Adrenal gland (tissue), 9 donors: ENCODE measurements at regions not wholly inside any gene's neighbourhood (a gene's known extent, or its start where the extent isn't known, plus 50 kb on each side); places are given as distances from the start of the nearest gene placed in this dataset.

ENCODE experiments used
- DNase-seq, 7 donors: peaks; one replicate each; pipeline ENCODE4 v3.0.0-alpha.2; 2019 to 2020
- H3K27ac ChIP-seq, 5 donors: fragments of 200-600 bp; sonication (generic) in 4 of 5; 1 replicate in 3 of 5; 2 replicates in 2 of 5; pipeline versions ENCODE4 v1.5.1 to v1.8.0; 2016 to 2020; ENCODE audit warnings: mild to moderate bottlenecking in 1 of 5
- H3K27me3 ChIP-seq: fragments of 200-600 bp; 2 replicates; pipeline ENCODE4 v1.8.0; 2021
- H3K36me3 ChIP-seq, 2 donors: fragments of 200-600 bp; replicated peaks in 1 of 2; 1 replicate in 1 of 2; 2 replicates in 1 of 2; pipeline versions ENCODE4 v1.5.1 to v1.8.0; 2018 to 2022
- H3K4me1 ChIP-seq, 2 donors: fragments of 200-600 bp; replicated peaks in 1 of 2; 1 replicate in 1 of 2; 2 replicates in 1 of 2; pipeline versions ENCODE4 v1.5.1 to v1.8.0; 2018 to 2021
- H3K4me3 ChIP-seq, 4 donors: fragments of 200-600 bp; sonication (generic) in 3 of 4; one replicate each; pipeline ENCODE4 v1.5.1; 2016 to 2018
- H3K9me3 ChIP-seq, 3 donors: fragments of 200-600 bp; sonication (generic) in 1 of 3; replicated peaks in 1 of 3; 1 replicate in 2 of 3; 2 replicates in 1 of 3; pipeline versions ENCODE4 v1.5.1 to v1.8.0; 2016 to 2021
- POLR2A ChIP-seq, 2 donors: fragments of 450-650 bp; IDR thresholded peaks; one replicate each; pipeline ENCODE4 v1.6.1; 2017; ENCODE audit warnings: antibody characterized with exemption in 2 of 2, mild to moderate bottlenecking in 2 of 2, moderate library complexity in 1 of 2
- WGBS, 4 donors: extraction: QIAGEN DNeasy Blood & Tissue Kit in 2 of 4; methylation state at CpG; one replicate each; pipeline versions ENCODE4 v1.1.5 to v1.1.7; 2013 to 2017; 5-methylcytosine and 5-hydroxymethylcytosine counted together
- intact Hi-C, 2 donors: fragments of 100-400 bp; cut with DNase I; formaldehyde crosslinking; loops; one replicate each; pipeline versions ENCODE4 v1.14.1 to v1.15.0; 2022 to 2023
- TF ChIP-seq, protein P1 (sequence below), 6 experiments: fragments of 450-650 bp in 4 of 6; fragments of 200-600 bp in 2 of 6; sonication (generic) in 1 of 6; IDR thresholded peaks; 1 replicate in 5 of 6; 2 replicates in 1 of 6; pipeline versions ENCODE4 v1.5.1 to v1.8.0; 2016 to 2021; ENCODE audit warnings: antibody characterized with exemption in 6 of 6, mild to moderate bottlenecking in 2 of 6, moderate library complexity in 1 of 6
- donor health status: healthy with polysubstance abuse.
- donor health status: Bipolar disorder and iron deficiency.
- donor health status: DM: yes; HTN: yes; CAD: no.
- donor health status: DM: no; HTN: no; CAD: no.
- donor health status: DM: no; HTN: no; CAD: no.

DNA sequence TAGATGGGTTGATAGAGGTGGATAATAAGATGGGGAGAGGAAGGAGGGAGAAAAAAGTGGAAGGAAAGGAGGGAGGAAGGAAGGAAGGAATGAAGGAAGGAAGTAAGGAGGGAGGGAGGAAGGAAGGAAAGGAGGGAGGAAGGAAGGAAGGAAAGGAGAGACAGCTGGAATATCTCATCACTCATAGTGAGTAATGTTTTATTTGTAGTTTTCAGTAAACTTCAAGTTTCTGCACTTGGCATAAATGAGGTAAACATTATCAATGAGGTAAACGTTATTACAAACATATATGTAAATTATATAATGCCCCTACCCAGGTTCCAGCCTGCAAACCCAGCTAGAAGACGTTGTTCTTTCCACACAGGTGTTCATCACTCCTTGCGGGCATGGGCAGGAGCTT lies 89.8 kb upstream of the XYLT1 start:
- H3K4me3 ChIP-seq: no peak overlapping the region
- H3K36me3 ChIP-seq: no peaks in the 10 kb centered on the region
- no peak overlapping the region for H3K27ac ChIP-seq
- WGBS, 4 donors: 49 to 69% (median 62%) methylated on average over 3 of the region's 3 CpGs
- no peak for DNase-seq
- no peaks in the 10 kb centered on the region for H3K4me1 ChIP-seq
- no peak for TF ChIP-seq POLR2A (IDR thresholded peaks at IDR 0.05)
- TF ChIP-seq, protein P1, sequence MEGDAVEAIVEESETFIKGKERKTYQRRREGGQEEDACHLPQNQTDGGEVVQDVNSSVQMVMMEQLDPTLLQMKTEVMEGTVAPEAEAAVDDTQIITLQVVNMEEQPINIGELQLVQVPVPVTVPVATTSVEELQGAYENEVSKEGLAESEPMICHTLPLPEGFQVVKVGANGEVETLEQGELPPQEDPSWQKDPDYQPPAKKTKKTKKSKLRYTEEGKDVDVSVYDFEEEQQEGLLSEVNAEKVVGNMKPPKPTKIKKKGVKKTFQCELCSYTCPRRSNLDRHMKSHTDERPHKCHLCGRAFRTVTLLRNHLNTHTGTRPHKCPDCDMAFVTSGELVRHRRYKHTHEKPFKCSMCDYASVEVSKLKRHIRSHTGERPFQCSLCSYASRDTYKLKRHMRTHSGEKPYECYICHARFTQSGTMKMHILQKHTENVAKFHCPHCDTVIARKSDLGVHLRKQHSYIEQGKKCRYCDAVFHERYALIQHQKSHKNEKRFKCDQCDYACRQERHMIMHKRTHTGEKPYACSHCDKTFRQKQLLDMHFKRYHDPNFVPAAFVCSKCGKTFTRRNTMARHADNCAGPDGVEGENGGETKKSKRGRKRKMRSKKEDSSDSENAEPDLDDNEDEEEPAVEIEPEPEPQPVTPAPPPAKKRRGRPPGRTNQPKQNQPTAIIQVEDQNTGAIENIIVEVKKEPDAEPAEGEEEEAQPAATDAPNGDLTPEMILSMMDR (IDR thresholded peaks at IDR 0.05): no peak
- no peaks in the 10 kb centered on the region for H3K9me3 ChIP-seq
- no peaks in the 10 kb centered on the region for H3K27me3 ChIP-seq
- intact Hi-C loops: no loop called here

DNA sequence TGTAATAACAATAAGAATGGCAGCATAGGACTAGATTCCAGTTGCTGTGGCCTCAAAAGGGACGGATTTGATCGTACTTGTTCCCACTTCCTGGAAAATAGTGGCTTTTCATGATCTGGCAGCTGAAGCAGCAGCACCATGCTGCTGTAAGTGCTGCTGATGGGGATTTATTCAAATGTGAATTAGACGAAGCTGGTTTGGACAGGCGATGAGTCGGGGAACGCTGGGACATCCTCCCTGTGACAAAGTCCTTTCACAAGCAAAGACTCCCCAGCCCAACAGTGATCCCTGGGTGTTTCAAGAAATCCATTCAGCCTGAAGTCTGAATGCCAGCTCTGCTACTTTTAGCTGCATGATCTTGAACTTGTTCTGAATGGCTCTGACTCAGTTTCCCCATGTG lies 88.6 kb upstream of the XYLT1 start:
- 67 to 76% (median 72%) methylated on average over 4 to 6 of the region's 6 CpGs for WGBS, 4 donors
- H3K4me1 ChIP-seq: no peaks in the 10 kb centered on the region
- intact Hi-C loops: no loop called here

DNA sequence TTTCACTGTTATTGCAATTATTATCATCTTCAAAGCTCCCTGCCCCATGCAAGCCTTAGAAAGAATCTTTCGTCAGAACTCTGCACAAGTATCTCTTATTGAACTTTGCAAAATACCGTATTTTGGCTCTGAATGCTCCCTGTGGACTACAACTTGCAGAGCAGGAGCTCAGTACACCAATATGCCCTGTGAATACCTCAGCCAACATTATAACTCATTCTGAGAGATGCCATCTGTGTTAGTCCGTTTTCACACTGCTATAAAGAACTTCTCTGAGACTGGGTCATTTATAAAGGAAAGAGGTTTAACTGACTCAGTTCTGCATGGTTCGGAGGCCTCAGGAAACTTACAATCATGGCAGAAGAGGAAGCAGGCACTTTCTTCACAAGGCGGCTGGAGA lies 87.2 kb upstream of the XYLT1 start:
- no peaks in the 10 kb centered on the region for H3K36me3 ChIP-seq
- TF ChIP-seq POLR2A (IDR thresholded peaks at IDR 0.05): no peak
- TF ChIP-seq, protein P1 (IDR thresholded peaks at IDR 0.05): no peak
- H3K27ac ChIP-seq: no peak overlapping the region
- no peaks in the 10 kb centered on the region for H3K9me3 ChIP-seq
- H3K27me3 ChIP-seq: no peaks in the 10 kb centered on the region
- 48 to 59% (median 53%) methylated on average over 5 of the region's 5 CpGs for WGBS, 4 donors
- H3K4me3 ChIP-seq: no peak overlapping the region
- intact Hi-C loops: no loop called here
- no peak for DNase-seq
- H3K4me1 ChIP-seq: no peaks in the 10 kb centered on the region

More for the DNA sequence above, 88.6 kb upstream of the XYLT1 start:
- H3K36me3 ChIP-seq: no peaks in the 10 kb centered on the region
- TF ChIP-seq POLR2A (IDR thresholded peaks at IDR 0.05): no peak
- TF ChIP-seq, protein P1 (IDR thresholded peaks at IDR 0.05): no peak
- H3K27ac ChIP-seq: no peak overlapping the region
- no peaks in the 10 kb centered on the region for H3K27me3 ChIP-seq
- no peaks in the 10 kb centered on the region for H3K9me3 ChIP-seq
- DNase-seq: no peak
- no peak overlapping the region for H3K4me3 ChIP-seq

DNA sequence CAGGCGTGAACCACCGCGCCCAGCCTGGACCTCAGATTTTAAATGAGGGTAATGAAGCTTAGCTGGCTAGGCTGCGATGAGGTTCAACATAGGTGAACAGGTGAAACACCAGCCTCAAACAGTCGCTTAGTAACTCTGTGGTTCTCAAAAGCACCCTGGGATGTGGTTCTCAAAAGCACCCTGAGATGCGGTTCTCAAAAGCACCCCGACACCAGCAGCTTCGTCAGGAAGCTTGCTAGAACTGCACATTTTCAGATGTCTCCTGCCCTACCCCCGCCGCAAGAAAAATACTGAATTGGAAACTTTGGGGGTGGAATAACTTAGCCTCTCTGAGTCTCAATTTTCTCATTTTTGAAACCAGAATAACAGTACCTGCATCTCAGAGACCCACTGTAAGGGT lies 86.7 kb upstream of the XYLT1 start:
- Histone ChIP-seq H3K4me3 (no peak overlapping the region), H3K9me3 (no peaks in the 10 kb centered on the region), H3K36me3 (no peaks in the 10 kb centered on the region), H3K27me3 (no peaks in the 10 kb centered on the region), H3K4me1 (no peaks in the 10 kb centered on the region), H3K27ac (no peak overlapping the region)
- TF ChIP-seq, protein P1 (IDR thresholded peaks at IDR 0.05): no peak
- TF ChIP-seq POLR2A (IDR thresholded peaks at IDR 0.05): no peak
- intact Hi-C loops: no loop called here
- 81 to 94% (median 85%) methylated on average over 10 of the region's 10 CpGs for WGBS, 4 donors
- DNase-seq: no peak
